ENCODE measurements at regions not wholly inside any gene's neighbourhood (a gene's known extent, or its start where the extent isn't known, plus 50 kb on each side); places are given as distances from the start of the nearest gene placed in this dataset.

- Histone ChIP-seq H3K27me3 (ENCODE audit: control insufficient read depth, extremely low read depth, insufficient read depth, low read length) (no peaks in the 10 kb centered on the region), H3K4me3 (ENCODE audit: control insufficient read depth in 2 of 3, extremely low read depth in 1 of 3, insufficient read depth in 2 of 3, low read depth in 1 of 3, low read length in 3 of 3) (no peak overlapping the region), H3K79me2 (ENCODE audit: control insufficient read depth, insufficient read depth, low read length) (no peaks in the 10 kb centered on the region), H3K9me1 (ENCODE audit: control insufficient read depth, extremely low read depth, insufficient read depth, low read length) (no peaks in the 10 kb centered on the region), H3K27ac (ENCODE audit: control insufficient read depth, insufficient read depth, low read length) (no peak overlapping the region), H3K36me3 (ENCODE audit: control insufficient read depth in 2 of 2, extremely low read depth in 1 of 2, insufficient read depth in 2 of 2, low read length in 2 of 2) (no peaks in the 10 kb centered on the region), H3K9me3 (ENCODE audit: control insufficient read depth, low read depth, low read length) (no peaks in the 10 kb centered on the region), H4K20me1 (ENCODE audit: control insufficient read depth, extremely low read depth, insufficient read depth, low read length) (no peaks in the 10 kb centered on the region), H3K9ac (ENCODE audit: control insufficient read depth, extremely low read depth, insufficient read depth, low read length) (no peak overlapping the region), H2AFZ (ENCODE audit: control insufficient read depth, low read length) (no peak overlapping the region), H3K4me1 (ENCODE audit: control insufficient read depth, extremely low read depth, insufficient read depth, low read length) (no peaks in the 10 kb centered on the region), H3K4me2 (ENCODE audit: control insufficient read depth, extremely low read depth, insufficient read depth, low read depth, low read length) (no peak overlapping the region)
- TF ChIP-seq EZH2 (IDR thresholded peaks at IDR 0.05; ENCODE audit: low read length) (no peak), CTCF (optimal IDR thresholded peaks at IDR 0.05 in 1 of 3, IDR thresholded peaks at IDR 0.05 in 1 of 3, conservative IDR thresholded peaks at IDR 0.05 in 1 of 3; ENCODE audit: extremely low read depth in 1 of 3, insufficient read depth in 2 of 3, low read length in 3 of 3) (no peak)
- no peak for FAIRE-seq
- dilution Hi-C loops (cut with MboI; ENCODE audit: extremely low pct_ligation_motif_present, low sequenced_read_pairs) = no loop called here
- DNase-seq (ENCODE audit: low read depth, low spot score) = no peak
These were observed 103.4 kb upstream of the FRMD1 start for GRCh38 chr6:168182366-168182765.

- H3K27me3 ChIP-seq (ENCODE audit: control insufficient read depth, extremely low read depth, insufficient read depth, low read length) = no peaks in the 10 kb centered on the region
- FAIRE-seq = no peak
- H3K27ac ChIP-seq (ENCODE audit: control insufficient read depth, insufficient read depth, low read length) = no peak overlapping the region
- no peaks in the 10 kb centered on the region for H3K79me2 ChIP-seq (ENCODE audit: control insufficient read depth, insufficient read depth, low read length)
- no peak overlapping the region for H3K4me3 ChIP-seq (ENCODE audit: control insufficient read depth in 2 of 3, extremely low read depth in 1 of 3, insufficient read depth in 2 of 3, low read depth in 1 of 3, low read length in 3 of 3)
- no peak overlapping the region for H2AFZ ChIP-seq (ENCODE audit: control insufficient read depth, low read length)
- H3K4me2 ChIP-seq (ENCODE audit: control insufficient read depth, extremely low read depth, insufficient read depth, low read depth, low read length) = no peak overlapping the region
- H3K9me3 ChIP-seq (ENCODE audit: control insufficient read depth, low read depth, low read length) = no peaks in the 10 kb centered on the region
- no peaks in the 10 kb centered on the region for H3K36me3 ChIP-seq (ENCODE audit: control insufficient read depth in 2 of 2, extremely low read depth in 1 of 2, insufficient read depth in 2 of 2, low read length in 2 of 2)
- H4K20me1 ChIP-seq (ENCODE audit: control insufficient read depth, extremely low read depth, insufficient read depth, low read length) = no peaks in the 10 kb centered on the region
- H3K9ac ChIP-seq (ENCODE audit: control insufficient read depth, extremely low read depth, insufficient read depth, low read length) = no peak overlapping the region
- DNase-seq (ENCODE audit: low read depth, low spot score) = no peak
- no peaks in the 10 kb centered on the region for H3K9me1 ChIP-seq (ENCODE audit: control insufficient read depth, extremely low read depth, insufficient read depth, low read length)
- H3K4me1 ChIP-seq (ENCODE audit: control insufficient read depth, extremely low read depth, insufficient read depth, low read length) = no peaks in the 10 kb centered on the region
- TF ChIP-seq CTCF (optimal IDR thresholded peaks at IDR 0.05 in 1 of 3, IDR thresholded peaks at IDR 0.05 in 1 of 3, conservative IDR thresholded peaks at IDR 0.05 in 1 of 3; ENCODE audit: extremely low read depth in 1 of 3, insufficient read depth in 2 of 3, low read length in 3 of 3) (no peak), EZH2 (IDR thresholded peaks at IDR 0.05; ENCODE audit: low read length) (no peak)
- dilution Hi-C loops (cut with MboI; ENCODE audit: extremely low pct_ligation_motif_present, low sequenced_read_pairs) = no loop called here
These were observed 102.9 kb upstream of the FRMD1 start for GRCh38 chr6:168181876-168182275.
